DND-41 (cell line): ENCODE measurements at regions not wholly inside any gene's neighbourhood (a gene's known extent, or its start where the extent isn't known, plus 50 kb on each side); places are given as distances from the start of the nearest gene placed in this dataset.

Experiments
- ATAC-seq: fragments of 200-7000 bp; cut with Tn5 transposase; 3 replicates; pipeline ENCODE4 v1.9.1; 2021; ENCODE audit warnings: low read depth; ENCODE audit not compliant: insufficient read depth
- DNase-seq: peaks from one replicate; pipeline ENCODE4 v3.0.0-alpha.2; 2020
- H2AFZ ChIP-seq: 2 replicates; pipeline ENCODE4 v1.6.0; 2012; ENCODE audit warnings: low read depth, low read length
- H3K27ac ChIP-seq: 2 replicates; pipeline ENCODE4 v1.5.1; 2012; ENCODE audit warnings: low read length, inconsistent platforms
- H3K27me3 ChIP-seq: fragments of 200-600 bp; sonication (generic); 2 replicates; pipeline ENCODE4 v1.6.0; 2012; ENCODE audit warnings: low read length, mild to moderate bottlenecking, inconsistent platforms; ENCODE audit not compliant: insufficient read depth, poor library complexity
- H3K36me3 ChIP-seq: 2 replicates; pipeline ENCODE4 v1.5.1; 2012; ENCODE audit warnings: low read length, inconsistent platforms; ENCODE audit not compliant: insufficient read depth
- H3K4me1 ChIP-seq: 2 replicates; pipeline ENCODE4 v1.5.1; 2012; ENCODE audit warnings: mild to moderate bottlenecking, low read length; ENCODE audit not compliant: insufficient read depth
- H3K4me2 ChIP-seq: 2 replicates; pipeline ENCODE4 v1.6.0; 2012; ENCODE audit warnings: mild to moderate bottlenecking, moderate library complexity, low read length, inconsistent platforms; ENCODE audit not compliant: insufficient read depth
- H3K4me3 ChIP-seq, 2 experiments: fragments of 200-600 bp in 1 of 2; shearing (Covaris generic) in 1 of 2; 2 replicates each; pipeline ENCODE4 v1.5.1; 2012 to 2016; ENCODE audit warnings: inconsistent platforms in 2 of 2, low read length in 2 of 2, mild to moderate bottlenecking in 2 of 2, low read depth in 1 of 2, moderate library complexity in 1 of 2
- H3K79me2 ChIP-seq: 2 replicates; pipeline ENCODE4 v1.6.0; 2012; ENCODE audit warnings: low read length, inconsistent platforms; ENCODE audit not compliant: insufficient read depth
- H3K9ac ChIP-seq: 2 replicates; pipeline ENCODE4 v1.6.0; 2012; ENCODE audit warnings: low read depth, mild to moderate bottlenecking, inconsistent platforms, low read length, moderate library complexity
- H3K9me3 ChIP-seq: 2 replicates; pipeline ENCODE4 v1.5.1; 2012; ENCODE audit warnings: low read length, moderate library complexity, mild to moderate bottlenecking, inconsistent platforms; ENCODE audit not compliant: insufficient read depth, severe bottlenecking
- H4K20me1 ChIP-seq: 2 replicates; pipeline ENCODE4 v1.6.0; 2012; ENCODE audit warnings: low read length; ENCODE audit not compliant: insufficient read depth
- EZH2 ChIP-seq: IDR thresholded peaks from 3 replicates; pipeline ENCODE4 v1.6.1; 2012; ENCODE audit warnings: borderline replicate concordance, low read depth, mild to moderate bottlenecking, moderate library complexity, low read length, inconsistent platforms; ENCODE audit not compliant: severe bottlenecking
- TF ChIP-seq, protein P1 (sequence below): IDR thresholded peaks from 2 replicates; pipeline ENCODE4 v1.5.1; 2012; ENCODE audit warnings: borderline replicate concordance, low read length, moderate library complexity, mild to moderate bottlenecking; ENCODE audit not compliant: poor library complexity, severe bottlenecking; ENCODE audit errors: extremely low read depth

DNA sequence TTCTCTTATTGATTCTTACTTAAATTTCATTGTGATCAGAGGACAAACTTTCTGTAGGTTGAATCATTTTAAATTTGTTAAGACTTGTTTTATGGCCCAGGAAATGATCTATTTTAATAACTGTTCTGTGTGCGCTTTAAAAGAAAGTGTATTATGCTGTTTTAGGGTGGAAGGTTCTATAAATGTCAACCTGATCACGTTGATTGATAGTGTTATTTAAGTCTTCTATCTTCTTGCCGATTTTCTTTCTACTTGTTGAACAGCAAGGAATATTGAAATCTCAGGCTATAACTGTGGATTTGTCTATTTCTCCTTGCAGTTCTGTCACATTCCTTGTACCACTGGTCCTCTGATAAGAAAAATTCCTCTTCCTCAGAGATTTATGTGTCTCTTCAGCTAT is 112.7 kb downstream of the TANC2 start:
- no peak overlapping the region for H3K27ac ChIP-seq
- TF ChIP-seq, protein P1, sequence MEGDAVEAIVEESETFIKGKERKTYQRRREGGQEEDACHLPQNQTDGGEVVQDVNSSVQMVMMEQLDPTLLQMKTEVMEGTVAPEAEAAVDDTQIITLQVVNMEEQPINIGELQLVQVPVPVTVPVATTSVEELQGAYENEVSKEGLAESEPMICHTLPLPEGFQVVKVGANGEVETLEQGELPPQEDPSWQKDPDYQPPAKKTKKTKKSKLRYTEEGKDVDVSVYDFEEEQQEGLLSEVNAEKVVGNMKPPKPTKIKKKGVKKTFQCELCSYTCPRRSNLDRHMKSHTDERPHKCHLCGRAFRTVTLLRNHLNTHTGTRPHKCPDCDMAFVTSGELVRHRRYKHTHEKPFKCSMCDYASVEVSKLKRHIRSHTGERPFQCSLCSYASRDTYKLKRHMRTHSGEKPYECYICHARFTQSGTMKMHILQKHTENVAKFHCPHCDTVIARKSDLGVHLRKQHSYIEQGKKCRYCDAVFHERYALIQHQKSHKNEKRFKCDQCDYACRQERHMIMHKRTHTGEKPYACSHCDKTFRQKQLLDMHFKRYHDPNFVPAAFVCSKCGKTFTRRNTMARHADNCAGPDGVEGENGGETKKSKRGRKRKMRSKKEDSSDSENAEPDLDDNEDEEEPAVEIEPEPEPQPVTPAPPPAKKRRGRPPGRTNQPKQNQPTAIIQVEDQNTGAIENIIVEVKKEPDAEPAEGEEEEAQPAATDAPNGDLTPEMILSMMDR = no peak
- no peak for TF ChIP-seq EZH2
- DNase-seq = no peak
- ATAC-seq = no peak
- H2AFZ ChIP-seq = no peak overlapping the region
- no peaks in the 10 kb centered on the region for H3K9me3 ChIP-seq
- H4K20me1 ChIP-seq = no peaks in the 10 kb centered on the region
- no peak overlapping the region for H3K4me2 ChIP-seq
- H3K4me1 ChIP-seq = no peaks in the 10 kb centered on the region
- H3K27me3 ChIP-seq = no peaks in the 10 kb centered on the region
- H3K79me2 ChIP-seq = no peaks in the 10 kb centered on the region
- no peaks in the 10 kb centered on the region for H3K36me3 ChIP-seq
- H3K4me3 ChIP-seq = no peak overlapping the region
- H3K9ac ChIP-seq = no peak overlapping the region

GRCh38 chr17:63082273-63082861 is 116.3 kb downstream of the TANC2 start:
- H4K20me1 ChIP-seq = no peaks in the 10 kb centered on the region
- H3K4me2 ChIP-seq = no peak overlapping the region
- no peak overlapping the region for H3K4me3 ChIP-seq
- TF ChIP-seq, protein P1 = peak; percentile 48
- TF ChIP-seq EZH2 = no peak
- ATAC-seq (no peak), DNase-seq (no peak)
- no peak overlapping the region for H2AFZ ChIP-seq
- H3K36me3 ChIP-seq = no peaks in the 10 kb centered on the region
- H3K9ac ChIP-seq = no peak overlapping the region
- H3K27ac ChIP-seq = no peak overlapping the region
- H3K9me3 ChIP-seq = no peaks in the 10 kb centered on the region
- H3K27me3 ChIP-seq = no peaks in the 10 kb centered on the region
- no peaks in the 10 kb centered on the region for H3K79me2 ChIP-seq
- H3K4me1 ChIP-seq = no peaks in the 10 kb centered on the region

- TF ChIP-seq, protein P1 = no peak
- TF ChIP-seq EZH2 = no peak
- H4K20me1 ChIP-seq = no peaks in the 10 kb centered on the region
- no peak overlapping the region for H3K9ac ChIP-seq
- H3K9me3 ChIP-seq = no peaks in the 10 kb centered on the region
- no peaks in the 10 kb centered on the region for H3K36me3 ChIP-seq
- no peaks in the 10 kb centered on the region for H3K79me2 ChIP-seq
- DNase-seq (no peak), ATAC-seq (no peak)
- no peak overlapping the region for H3K4me3 ChIP-seq
- H3K27ac ChIP-seq = no peak overlapping the region
- H3K4me2 ChIP-seq = no peak overlapping the region
- H3K27me3 ChIP-seq = no peaks in the 10 kb centered on the region
- H2AFZ ChIP-seq = no peak overlapping the region
- no peaks in the 10 kb centered on the region for H3K4me1 ChIP-seq
These were observed 116.9 kb downstream of the TANC2 start for GRCh38 chr17:63082952-63083351.
